Endometrial microvascular endothelial cells (primary cell): ENCODE measurements at regions not wholly inside any gene's neighbourhood (a gene's known extent, or its start where the extent isn't known, plus 50 kb on each side); places are given as distances from the start of the nearest gene placed in this dataset.

Experiments used
- in situ Hi-C: cut with HindIII; loops from 2 replicates; pipeline ENCODE4 v1.10.0; 2017; ENCODE audit warnings: low sequenced_read_pairs, low pct_unique_long_range_greater_than_20kb; ENCODE audit errors: inconsistent ontology term

DNA sequence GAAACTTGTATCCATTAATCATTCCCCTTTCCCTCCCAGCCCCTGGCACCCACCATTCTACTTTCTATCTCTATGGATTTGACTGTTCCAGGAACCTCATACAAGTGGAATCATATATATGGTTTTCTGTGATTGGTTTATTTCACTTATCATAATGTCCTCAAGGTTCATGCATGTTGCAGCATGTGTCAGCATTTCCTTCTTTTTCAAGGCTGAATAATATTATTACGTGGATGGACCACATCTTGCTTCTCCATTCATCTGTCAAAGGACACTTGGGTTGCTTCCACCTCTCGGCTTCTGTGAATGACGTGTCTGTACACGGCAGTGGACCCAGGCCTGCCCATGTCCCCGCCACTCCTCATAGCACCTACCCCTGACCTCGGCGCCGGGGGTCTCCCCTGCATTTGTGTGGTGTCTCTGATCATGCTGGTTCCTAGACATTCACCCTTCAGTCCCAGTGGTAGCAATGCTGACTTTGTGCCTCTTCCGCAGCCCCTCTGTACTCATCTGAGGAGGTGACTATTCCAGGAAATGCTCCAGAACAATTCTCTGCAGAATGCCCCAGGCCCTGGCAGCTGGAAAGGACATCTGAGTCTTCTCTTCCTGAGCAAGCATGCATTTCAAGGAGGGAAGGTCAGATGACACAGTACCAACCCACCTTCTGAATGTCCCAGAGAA, 136.9 kb downstream of the PSMG1 start:
- in situ Hi-C loops = no loop called here

DNA sequence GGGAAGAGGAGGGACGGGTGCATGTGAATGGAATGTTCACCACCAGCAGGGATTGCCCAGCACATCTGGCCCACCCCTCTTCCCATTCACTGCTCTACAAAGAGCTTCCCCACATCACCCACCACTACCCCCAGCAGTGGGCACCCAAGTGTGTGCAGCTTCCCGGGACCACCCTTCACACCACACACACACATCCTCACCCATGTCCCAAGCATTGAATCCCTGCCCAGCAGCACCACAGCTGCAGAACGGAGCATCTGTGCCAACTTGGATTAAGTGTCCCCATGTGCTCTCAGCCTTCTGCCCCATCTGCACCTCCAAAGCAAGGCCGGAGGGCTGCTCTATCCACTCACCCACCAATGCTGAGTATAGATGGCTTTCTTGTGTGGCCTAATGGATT, 141.4 kb downstream of the PSMG1 start:
- in situ Hi-C loops = no loop called here

DNA sequence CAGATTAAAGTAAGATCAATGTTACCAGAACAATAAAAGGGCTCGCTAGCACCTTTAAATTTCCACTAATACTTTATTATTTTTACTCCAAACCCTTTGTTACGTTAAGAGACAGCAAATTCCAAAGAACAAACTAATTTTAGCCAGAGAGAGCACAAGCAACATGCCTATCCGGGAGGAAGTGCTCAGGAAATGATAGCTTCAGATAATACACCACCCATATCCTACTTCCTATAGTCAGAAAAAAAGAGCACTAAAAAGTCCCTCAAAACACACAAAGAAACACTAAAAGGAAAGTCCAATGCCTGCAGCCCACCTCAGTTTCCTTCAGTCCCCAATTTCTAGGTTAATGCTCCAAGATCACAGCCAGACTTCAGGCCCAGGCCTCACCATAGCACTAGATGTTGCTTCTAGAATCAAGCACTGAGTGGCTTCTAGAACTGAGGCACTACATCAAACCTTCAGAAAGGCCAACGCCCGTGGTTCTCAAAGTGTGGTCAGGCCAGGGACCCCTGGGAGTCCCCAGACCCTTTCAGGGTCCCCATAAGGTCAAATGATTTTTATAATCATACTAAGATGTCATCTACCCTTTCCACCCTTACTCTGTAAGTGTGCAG, 142.6 kb downstream of the PSMG1 start:
- in situ Hi-C loops = no loop called here

DNA sequence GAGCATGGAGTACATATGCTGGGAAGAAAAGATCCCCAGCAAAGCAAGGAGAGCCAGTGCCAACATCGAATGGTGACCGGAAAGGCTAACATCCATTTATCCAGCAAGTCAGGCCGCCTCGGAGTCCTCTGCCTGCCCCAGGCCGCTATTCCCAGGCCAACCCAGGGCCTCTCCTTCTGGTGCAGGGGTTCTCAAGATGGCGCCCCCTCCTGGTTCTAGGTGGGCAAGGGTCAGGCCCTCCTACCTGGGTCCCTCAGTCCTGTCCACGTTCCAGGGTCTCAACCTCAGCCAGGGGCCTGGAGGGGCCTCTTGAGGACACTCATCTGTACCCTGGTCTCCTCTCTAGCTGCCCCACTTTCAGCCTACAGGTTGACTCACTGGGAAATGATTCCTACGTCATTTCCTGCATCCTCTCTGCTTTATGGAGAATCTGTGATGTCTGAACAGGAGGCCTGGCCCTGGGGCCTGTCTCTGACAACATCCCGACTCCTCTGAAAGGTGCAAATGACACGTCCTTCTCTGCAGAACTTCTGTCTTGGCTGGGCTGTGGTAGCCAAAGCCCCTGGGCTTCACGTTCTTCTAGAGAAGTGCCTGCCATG, 145.3 kb downstream of the PSMG1 start:
- in situ Hi-C loops = no loop called here

DNA sequence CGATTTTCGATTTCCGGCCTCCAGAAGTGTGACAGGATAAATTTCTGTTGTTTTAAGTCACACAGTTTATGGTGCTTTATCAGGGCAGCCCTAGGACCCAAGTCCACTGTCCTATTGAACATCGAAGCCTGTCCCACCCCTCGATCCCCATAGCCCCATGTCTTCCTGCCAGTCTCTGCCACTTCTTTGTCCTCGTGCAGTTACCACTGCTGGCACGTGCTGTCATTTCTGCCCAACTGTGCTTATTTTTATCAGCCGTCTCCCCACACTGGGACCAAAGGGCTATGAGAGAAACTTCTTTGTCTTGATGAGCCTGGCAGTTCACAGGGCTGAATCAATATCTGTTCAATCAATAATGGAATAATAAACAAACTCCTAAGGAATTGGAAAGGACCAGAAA, 146.7 kb downstream of the PSMG1 start:
- in situ Hi-C loops = no loop called here

DNA sequence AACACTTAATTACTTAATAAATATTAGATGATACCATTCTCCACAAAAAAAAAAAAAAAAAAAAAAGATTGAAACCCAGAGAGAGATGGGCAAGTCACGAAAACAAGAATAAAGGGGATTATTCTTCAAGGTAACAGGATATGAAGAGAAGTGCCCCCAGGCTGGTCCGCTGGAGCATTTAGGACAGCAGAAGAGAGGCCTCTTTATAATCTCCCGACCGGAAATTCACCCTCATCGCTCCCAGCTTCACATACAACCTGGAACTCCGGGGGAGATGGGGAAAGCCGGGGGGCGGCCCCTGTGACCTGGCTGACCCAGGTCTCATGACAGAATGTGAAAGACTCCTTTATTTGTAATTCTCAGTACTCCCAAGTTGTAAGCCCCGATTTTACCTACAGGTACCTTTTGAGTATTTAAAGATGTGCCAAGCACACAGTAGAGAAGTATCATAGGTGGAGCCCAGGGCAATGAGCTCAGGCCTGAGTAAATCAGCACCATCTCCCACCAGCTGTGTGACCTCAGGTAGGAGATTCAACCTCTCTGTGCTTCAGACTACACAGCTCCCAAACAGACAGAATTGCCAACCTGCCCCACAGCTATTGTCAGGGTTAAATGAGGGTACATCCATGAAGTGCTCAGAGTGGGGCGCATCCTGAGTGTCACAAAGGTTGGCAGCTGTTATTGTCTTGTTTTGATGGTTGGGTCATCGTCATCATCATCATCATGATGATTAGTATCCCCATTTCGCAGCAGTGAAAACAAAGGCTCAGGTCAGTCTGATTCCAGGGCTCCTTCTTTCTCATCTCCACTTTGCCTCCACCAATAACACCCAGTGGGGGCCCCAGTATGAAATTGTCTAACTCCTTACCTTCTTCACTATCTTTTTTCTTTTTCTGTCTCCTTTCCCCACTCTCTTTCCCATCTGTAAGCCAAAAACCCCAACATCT, 148.4 kb downstream of the PSMG1 start:
- in situ Hi-C loops = no loop called here

DNA sequence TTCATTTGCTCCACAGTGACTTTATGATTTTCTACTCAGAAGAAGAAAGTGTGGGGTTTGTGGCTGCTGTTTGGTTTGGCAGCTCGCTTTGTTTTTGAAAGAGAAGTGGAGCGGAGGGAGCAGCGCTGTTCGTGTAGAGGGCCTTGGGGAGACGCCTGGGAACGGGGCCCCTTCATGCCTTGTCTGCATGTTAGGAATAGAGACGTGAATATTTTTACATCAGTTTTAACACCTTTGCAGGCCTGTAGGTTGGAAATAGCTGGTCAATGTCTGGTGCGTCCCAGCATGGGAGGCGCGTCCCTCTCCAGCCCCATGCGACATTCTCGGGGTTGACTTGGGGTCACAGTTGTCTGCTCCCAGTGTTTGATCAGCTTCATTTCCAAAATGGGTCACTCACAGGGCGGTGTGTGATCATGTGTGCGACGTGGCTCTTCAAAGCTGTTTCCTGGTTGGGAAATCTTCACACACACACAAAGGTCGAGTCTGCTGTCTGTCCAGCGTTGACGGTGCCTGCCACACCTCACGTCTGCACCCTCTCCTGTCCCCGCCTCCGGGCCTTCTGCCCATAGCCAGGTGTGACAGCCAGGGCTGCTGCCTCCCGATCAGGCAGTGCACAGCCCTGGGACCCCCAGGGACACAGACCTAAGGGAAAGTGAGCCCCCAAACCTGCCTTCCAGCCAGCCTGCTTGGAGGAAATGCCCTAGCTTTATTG, 149.2 kb downstream of the PSMG1 start:
- in situ Hi-C loops = no loop called here

DNA sequence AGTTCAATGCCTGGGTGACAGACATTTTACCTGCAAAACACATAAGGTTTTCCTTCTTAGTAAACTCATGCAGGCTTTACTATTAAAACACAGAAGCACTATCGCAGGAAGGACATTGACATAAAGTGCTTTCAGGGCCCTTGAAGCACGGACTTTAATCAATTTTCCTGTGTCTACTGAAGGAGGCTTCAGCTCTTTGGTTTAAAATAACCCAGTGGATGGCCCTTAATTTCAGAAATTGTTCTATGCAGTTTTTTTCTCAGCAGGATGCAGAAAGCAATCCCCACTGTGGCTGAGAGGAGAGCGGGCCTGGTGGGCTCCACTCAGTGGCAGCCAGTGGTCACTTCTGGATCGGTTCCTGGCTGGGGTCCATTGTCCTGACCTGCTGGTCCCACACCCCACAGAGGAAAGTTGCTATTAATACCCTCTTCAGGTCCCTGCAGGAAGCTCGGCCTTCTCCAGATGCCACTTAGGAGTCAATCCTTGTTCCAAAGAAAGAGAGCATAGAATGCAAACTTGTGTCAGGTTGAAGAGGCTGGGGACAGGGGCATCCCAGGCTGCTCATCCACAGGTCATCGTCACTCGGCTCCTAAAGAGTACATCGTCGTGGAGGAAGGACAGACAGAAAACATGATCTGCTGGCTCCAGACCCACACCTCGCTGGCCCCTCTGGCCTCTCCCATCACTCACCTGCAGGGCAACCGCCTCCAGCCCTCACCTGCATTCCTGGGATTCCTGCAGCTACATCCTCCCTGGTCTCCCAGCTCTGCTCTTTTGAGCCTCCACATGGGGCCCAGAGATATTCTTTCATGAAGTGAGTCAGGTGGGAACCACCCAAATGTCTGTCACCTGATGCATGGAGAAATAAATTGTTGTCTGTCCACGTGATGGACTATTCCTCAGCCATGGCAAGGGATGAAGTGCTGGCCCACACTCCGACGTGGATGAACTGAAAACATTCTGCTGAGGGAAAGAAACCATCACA, 153.1 kb downstream of the PSMG1 start:
- in situ Hi-C loops = no loop called here

DNA sequence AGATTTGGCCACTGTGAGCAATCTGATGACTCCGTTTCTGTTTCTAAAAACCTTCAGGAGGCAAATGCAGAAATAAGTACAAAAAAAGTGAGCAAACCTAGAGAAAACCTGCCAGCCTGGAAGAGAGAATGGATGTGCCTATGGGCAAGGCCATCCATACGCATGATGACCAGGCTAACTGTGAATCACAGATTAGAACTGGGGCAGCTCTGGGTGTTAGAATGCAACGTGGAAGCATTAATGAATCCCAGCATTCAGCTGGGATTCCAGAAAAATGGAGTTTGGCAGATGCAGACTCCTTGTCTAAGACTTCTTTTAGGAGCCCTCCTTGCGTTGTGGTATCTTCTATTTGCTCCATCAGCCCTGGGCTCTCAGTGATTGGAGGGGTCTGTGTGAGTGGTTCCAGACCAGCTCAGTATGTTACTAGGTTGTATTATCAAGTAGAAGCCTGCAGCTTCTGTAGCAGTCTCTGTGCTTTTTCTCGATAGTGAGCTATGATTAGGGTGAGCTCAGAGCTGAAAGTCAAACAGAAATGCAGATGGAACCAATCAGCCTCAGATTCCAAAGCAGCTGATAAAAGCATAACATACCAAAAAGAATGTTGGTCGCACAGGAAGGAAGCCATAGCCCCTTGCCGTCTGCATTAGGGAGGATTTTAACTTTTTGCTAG, 154.0 kb downstream of the PSMG1 start:
- in situ Hi-C loops = no loop called here

DNA sequence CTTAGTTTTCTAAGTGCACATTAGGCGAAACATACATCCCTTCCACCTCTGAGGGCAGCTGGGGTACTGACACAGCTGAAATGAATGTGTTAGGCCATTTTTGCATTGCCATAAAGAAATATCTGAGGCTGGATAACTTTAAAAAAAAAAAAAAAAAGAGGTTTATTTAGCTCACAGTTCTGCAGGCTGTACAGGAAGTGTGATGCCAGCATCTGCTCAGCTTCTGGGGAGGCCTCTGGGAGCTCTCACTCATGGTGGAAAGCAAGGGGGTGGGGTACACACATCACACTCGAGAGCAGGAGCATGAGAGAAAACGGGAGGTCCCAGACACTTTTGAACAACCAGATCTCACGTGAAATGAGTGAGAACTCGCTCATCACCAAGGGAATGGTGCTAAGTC, 158.1 kb downstream of the PSMG1 start:
- in situ Hi-C loops = no loop called here

DNA sequence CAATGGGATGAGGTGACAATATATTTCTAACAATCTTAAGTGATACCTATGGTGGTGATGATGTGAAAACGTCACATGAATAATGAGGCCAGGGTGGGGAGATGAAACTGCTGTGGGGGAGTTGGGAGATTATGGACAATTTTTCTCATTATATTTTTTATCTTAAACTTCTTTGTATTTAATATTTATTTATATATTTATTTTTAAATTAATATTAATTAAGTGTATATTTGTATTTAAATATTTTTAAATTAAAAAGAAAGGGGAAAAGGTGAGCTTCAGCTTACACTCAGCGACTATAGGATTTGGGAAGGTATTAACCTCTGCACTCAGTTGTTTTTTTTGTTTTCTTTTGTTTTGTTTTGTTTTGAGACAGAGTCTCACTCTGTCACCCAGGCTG, 158.7 kb downstream of the PSMG1 start:
- in situ Hi-C loops = no loop called here

DNA sequence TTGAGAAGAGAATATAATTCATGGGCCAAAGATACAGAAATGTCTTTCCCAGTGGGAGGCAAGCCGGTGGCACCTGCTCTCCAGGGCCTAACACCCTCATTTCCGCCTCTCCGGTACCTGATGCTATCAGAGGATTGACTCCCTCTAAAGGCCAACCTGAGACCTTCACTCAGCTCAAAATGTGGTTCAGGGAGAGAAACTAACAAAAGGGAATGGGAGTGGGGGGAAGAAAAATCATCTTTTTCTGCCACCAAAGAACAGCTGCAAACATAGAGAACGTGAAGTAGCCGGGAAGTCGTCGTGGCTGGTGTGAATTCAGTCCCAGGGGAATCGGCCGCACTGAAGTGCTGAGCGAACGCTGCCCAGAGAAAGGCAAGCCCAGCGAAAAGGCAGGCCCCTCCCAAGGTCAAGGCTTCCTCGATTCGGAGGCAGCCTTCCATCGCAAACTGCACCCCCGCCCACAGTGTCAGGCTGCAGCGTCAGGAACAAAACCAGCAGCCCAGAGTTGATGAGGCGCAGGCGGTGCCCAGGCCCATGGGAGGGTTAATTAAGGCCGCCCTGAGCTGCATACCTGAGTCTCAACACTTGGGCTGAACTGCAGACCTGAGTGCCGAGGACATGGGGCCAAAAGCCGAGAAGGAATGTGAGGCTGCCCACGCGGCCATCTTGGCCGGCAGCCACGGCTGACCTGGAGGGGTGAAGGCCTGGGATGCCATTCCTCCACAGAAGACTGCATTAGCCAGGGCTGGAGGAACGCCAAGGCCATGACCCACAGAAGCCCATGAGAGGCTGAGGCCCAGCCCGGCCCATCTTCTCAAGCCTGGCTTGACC, 160.2 kb downstream of the PSMG1 start:
- in situ Hi-C loops = no loop called here

DNA sequence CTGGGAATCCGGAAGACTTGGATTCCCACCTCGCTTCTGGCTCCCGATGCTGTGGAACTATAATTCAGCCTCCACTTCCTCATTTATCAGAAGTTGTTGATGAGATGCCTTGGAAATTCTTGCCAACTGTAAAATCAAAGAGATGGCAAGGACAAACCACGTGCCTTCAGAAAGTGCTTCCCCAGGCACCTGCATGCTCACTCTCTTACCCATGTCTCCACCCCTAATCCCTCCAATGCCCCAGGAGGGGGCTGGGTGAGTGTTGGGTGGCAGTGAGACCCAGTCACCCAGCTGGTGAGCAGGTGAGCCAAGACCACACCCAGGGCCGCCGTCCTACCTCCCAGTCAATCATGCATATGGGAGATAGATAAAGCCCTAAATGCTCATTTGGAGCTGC, 160.8 kb downstream of the PSMG1 start:
- in situ Hi-C loops = no loop called here

DNA sequence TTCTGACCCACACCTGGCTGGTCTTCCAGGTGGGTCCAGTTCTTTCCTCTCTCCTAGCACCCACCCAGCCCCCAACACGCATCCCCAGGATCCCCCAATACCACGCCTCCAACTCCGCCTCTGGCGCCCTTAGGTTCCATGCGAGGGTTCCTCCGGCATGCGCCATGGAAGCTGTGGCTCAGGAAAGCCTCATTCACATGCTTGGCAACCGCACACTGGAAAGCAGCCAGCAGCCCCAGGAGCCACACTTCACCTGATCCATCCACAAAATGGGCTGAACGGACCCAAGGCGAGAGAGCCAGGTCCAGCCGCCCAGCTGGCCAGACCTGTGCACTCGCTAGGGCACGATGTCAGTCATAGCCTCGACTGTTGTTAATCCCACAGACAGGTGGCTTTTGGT, 161.2 kb downstream of the PSMG1 start:
- in situ Hi-C loops = no loop called here

DNA sequence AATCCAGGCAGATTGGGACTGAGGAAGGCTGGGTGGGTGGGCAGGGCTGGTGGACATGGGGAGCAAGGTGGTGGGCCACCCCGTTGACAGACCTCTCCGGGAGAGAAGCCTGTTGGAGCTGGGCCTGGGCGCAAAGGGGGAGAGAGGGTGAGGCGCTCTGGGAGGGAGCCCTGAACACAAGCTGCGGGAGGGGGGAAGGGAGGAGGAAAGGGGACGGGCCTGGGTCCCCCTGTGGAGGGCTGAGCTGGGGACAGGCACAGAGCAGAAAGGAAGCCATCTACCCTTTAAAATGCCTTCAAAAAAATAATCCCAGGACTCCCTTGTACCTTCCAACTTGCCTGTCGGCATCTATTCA, 161.8 kb downstream of the PSMG1 start:
- in situ Hi-C loops = no loop called here

DNA sequence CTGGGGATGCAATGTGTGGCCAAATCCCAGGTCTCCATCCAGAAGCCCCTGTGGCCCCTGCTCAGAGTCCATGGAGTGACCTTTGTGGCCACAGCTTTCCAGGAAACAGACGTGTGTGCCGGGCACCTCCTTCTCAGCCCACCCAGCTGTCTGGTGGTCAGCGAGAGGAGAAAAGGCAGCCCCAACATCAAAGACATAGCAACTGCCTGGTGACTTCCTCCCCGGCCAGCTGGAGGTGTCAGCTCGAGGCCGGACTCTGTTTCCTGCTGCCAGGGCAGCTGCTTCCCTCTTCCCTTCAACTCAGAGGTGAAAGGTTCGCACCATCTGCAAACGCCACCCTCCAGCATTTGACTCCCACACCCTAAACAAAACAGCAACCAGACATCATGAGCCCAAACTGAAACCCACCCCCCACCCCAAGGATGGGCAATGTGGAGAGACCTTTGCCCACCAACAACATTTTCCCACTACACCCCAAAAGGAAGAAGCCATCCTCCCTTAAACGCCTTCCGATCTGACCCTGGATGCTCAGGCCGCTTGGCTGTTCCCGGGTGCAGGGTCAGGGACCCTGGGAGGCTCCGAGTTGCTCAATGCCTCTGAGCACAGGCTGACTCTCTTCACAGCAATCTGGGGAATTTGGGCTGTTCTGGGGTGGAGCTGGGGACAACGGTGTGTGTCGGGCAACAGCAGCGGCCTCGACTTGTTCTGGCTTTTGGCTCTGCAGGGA, 162.3 kb downstream of the PSMG1 start:
- in situ Hi-C loops = no loop called here
